ENCODE measurements at regions not wholly inside any gene's neighbourhood (a gene's known extent, or its start where the extent isn't known, plus 50 kb on each side); places are given as distances from the start of the nearest gene placed in this dataset.
"Not testable (repeated sequence)": the region's sequence is repeated elsewhere in the genome, so short reads cannot be mapped to it uniquely, and the experiment has no call there.

GRCh38 chr10:81182296-81182695, 644.6 kb downstream of the SH2D4B start (continued):
- TF ChIP-seq TSHZ2 (CRISPR knock-in tag; IDR thresholded peaks at IDR 0.05), result no peak

DNA sequence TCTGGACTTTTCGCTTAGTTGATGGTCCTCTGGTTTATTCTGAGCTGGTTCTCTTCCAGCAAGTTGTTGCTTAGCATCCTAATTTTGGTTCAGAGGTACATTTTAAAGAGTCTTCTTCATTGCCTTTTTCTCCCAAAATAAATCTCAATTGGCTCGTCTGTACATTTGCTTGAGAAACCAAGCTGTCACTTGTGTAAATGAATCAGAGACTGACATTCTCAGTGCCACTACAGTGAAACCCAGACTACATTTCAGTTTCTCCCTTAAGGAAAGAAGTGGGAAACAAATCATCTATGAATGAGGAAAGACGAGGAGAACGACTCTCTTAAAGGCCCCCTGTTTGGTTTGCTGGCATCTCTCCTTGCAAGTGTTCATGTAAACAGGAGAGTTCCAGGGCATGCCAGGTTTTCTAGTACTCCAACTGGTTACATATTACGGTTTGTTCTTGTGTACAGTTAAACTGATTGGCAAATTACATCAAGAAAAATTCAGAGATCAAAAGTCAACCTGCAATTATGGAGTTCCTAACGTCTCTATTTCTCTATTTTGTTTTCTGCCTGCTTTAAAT, 654.6 kb downstream of the SH2D4B start:
- TF ChIP-seq SNAI2 (CRISPR knock-in tag; IDR thresholded peaks at IDR 0.05), result no peak
- no peak for TF ChIP-seq PPARA (CRISPR knock-in tag; IDR thresholded peaks at IDR 0.05; ENCODE audit: borderline replicate concordance)
- TF ChIP-seq ZNF8 (CRISPR knock-in tag; IDR thresholded peaks at IDR 0.05), result no peak
- no peak for TF ChIP-seq ZFP3 (CRISPR knock-in tag; IDR thresholded peaks at IDR 0.05)
- TF ChIP-seq, protein P1, sequence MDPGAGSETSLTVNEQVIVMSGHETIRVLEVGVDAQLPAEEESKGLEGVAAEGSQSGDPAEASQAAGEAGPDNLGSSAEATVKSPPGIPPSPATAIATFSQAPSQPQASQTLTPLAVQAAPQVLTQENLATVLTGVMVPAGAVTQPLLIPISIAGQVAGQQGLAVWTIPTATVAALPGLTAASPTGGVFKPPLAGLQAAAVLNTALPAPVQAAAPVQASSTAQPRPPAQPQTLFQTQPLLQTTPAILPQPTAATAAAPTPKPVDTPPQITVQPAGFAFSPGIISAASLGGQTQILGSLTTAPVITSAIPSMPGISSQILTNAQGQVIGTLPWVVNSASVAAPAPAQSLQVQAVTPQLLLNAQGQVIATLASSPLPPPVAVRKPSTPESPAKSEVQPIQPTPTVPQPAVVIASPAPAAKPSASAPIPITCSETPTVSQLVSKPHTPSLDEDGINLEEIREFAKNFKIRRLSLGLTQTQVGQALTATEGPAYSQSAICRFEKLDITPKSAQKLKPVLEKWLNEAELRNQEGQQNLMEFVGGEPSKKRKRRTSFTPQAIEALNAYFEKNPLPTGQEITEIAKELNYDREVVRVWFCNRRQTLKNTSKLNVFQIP (CRISPR knock-in tag; IDR thresholded peaks at IDR 0.05; ENCODE audit: borderline replicate concordance, low read depth), result no peak
- no peak for TF ChIP-seq CREB5 (CRISPR knock-in tag; IDR thresholded peaks at IDR 0.05; ENCODE audit: low read depth)
- TF ChIP-seq OSR1 (CRISPR knock-in tag; IDR thresholded peaks at IDR 0.05), result no peak
- TF ChIP-seq ARNTL (CRISPR knock-in tag; IDR thresholded peaks at IDR 0.05; ENCODE audit: borderline replicate concordance, low read depth), result no peak
- TF ChIP-seq TSHZ2 (CRISPR knock-in tag; IDR thresholded peaks at IDR 0.05), result no peak
- no peak for TF ChIP-seq GLIS3 (CRISPR knock-in tag; IDR thresholded peaks at IDR 0.05)
- no peak for ATAC-seq

DNA sequence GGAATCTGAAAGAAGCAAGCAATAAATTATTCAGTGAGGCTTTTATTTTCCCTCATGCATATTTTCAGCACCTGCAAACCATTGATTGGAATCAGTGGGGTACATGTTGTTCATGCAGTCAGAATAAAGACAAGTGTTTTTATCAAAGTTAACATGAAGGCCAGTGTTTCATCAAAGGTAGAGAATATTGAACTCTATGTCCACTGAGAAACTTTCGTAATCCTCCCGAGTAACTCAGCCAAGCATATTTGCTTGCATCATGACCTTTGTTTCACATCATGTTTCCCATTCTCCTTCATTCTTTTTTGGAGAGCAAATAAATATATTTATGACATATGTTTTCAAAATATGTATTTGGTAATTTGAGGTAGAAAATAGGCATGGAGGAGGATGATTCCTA, 663.1 kb downstream of the SH2D4B start:
- ATAC-seq, result no peak
- TF ChIP-seq PPARA (CRISPR knock-in tag; IDR thresholded peaks at IDR 0.05; ENCODE audit: borderline replicate concordance), result no peak
- TF ChIP-seq ZNF8 (CRISPR knock-in tag; IDR thresholded peaks at IDR 0.05), result no peak
- TF ChIP-seq ZNF70 (CRISPR knock-in tag; IDR thresholded peaks at IDR 0.05), result no peak
- TF ChIP-seq ZNF565 (CRISPR knock-in tag; conservative IDR thresholded peaks at IDR 0.05; ENCODE audit: low read depth), result no peak
- TF ChIP-seq, protein P2, sequence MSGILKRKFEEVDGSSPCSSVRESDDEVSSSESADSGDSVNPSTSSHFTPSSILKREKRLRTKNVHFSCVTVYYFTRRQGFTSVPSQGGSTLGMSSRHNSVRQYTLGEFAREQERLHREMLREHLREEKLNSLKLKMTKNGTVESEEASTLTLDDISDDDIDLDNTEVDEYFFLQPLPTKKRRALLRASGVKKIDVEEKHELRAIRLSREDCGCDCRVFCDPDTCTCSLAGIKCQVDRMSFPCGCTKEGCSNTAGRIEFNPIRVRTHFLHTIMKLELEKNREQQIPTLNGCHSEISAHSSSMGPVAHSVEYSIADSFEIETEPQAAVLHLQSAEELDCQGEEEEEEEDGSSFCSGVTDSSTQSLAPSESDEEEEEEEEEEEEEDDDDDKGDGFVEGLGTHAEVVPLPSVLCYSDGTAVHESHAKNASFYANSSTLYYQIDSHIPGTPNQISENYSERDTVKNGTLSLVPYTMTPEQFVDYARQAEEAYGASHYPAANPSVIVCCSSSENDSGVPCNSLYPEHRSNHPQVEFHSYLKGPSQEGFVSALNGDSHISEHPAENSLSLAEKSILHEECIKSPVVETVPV (CRISPR knock-in tag; IDR thresholded peaks at IDR 0.05), result no peak
- no peak for TF ChIP-seq GLIS3 (CRISPR knock-in tag; IDR thresholded peaks at IDR 0.05)
- no peak for TF ChIP-seq TOX (CRISPR knock-in tag; IDR thresholded peaks at IDR 0.05; ENCODE audit: borderline replicate concordance)
- no peak for TF ChIP-seq OSR1 (CRISPR knock-in tag; IDR thresholded peaks at IDR 0.05)
- no peak for TF ChIP-seq CREB5 (CRISPR knock-in tag; IDR thresholded peaks at IDR 0.05; ENCODE audit: low read depth)
- TF ChIP-seq PATZ1 (CRISPR knock-in tag; IDR thresholded peaks at IDR 0.05; ENCODE audit: borderline replicate concordance), result no peak
- no peak for TF ChIP-seq ZC3H10 (CRISPR knock-in tag; IDR thresholded peaks at IDR 0.05)
- no peak for TF ChIP-seq ZFP3 (CRISPR knock-in tag; IDR thresholded peaks at IDR 0.05)
- TF ChIP-seq TCF4 (CRISPR knock-in tag; IDR thresholded peaks at IDR 0.05; ENCODE audit: borderline replicate concordance), result no peak

GRCh38 chr10:81207359-81207758, 667.6 kb upstream of the NRG3 start:
- not testable (repeated sequence) for ATAC-seq
